CD4-positive, alpha-beta memory T cell (primary cell): ENCODE measurements at regions not wholly inside any gene's neighbourhood (a gene's known extent, or its start where the extent isn't known, plus 50 kb on each side); places are given as distances from the start of the nearest gene placed in this dataset.

Experiments used
- CTCF ChIA-PET: fragments of 350-600 bp; sonication (Branson Sonifier 250); formaldehyde crosslinking; loops from one replicate; lab custom pipeline; 2021; ENCODE audit warnings: inconsistent platforms; ENCODE audit not compliant: partially characterized antibody; lab: Charles Lee
- POLR2A ChIA-PET: fragments of 350-600 bp; sonication (Branson Sonifier 250); formaldehyde crosslinking; loops from one replicate; lab custom pipeline; 2021; ENCODE audit not compliant: partially characterized antibody; lab: Charles Lee
- DNase-seq, 5 donors: peaks; one replicate each; pipeline versions ENCODE4 v3.0.0 to v3.0.0-alpha.2; 2020 to 2022; ENCODE audit warnings: mixed read lengths in 1 of 5
- H3K27ac ChIP-seq: one replicate; pipeline ENCODE4 v1.7.0; 2013; ENCODE audit warnings: low read depth, low read length
- H3K27me3 ChIP-seq: 2 replicates; pipeline ENCODE4 v1.7.0; 2013; ENCODE audit warnings: mild to moderate bottlenecking, low read length, moderate library complexity; ENCODE audit not compliant: insufficient read depth
- H3K36me3 ChIP-seq: 2 replicates; pipeline ENCODE4 v1.7.0; 2013; ENCODE audit warnings: mild to moderate bottlenecking, low read length, moderate library complexity; ENCODE audit not compliant: insufficient read depth
- H3K4me1 ChIP-seq: 2 replicates; pipeline ENCODE4 v1.7.0; 2013; ENCODE audit warnings: mild to moderate bottlenecking, low read length, moderate library complexity; ENCODE audit not compliant: insufficient read depth
- H3K4me3 ChIP-seq, 2 donors: one replicate each; pipeline ENCODE4 v1.7.0; 2013; ENCODE audit warnings: low read length in 2 of 2, mild to moderate bottlenecking in 1 of 2
- H3K9me3 ChIP-seq, 2 donors: one replicate each; pipeline ENCODE4 v1.7.0; 2013; ENCODE audit warnings: low read length in 2 of 2, control low read depth in 1 of 2; ENCODE audit not compliant: control insufficient read depth in 1 of 2
- H3K27ac Mint-ChIP-seq, 7 donors: one replicate each; pipeline ENCODE4 v1.8.0; 2020 to 2021; ENCODE audit warnings: mixed read lengths in 7 of 7, mild to moderate bottlenecking in 6 of 7, inconsistent platforms in 3 of 7, moderate library complexity in 3 of 7
- H3K27me3 Mint-ChIP-seq, 2 donors: one replicate each; pipeline ENCODE4 v1.8.0; 2020 to 2021; ENCODE audit warnings: mixed read lengths in 2 of 2
- H3K36me3 Mint-ChIP-seq, 2 donors: one replicate each; pipeline ENCODE4 v1.8.0; 2020 to 2021; ENCODE audit warnings: mixed read lengths in 2 of 2, inconsistent platforms in 1 of 2, mild to moderate bottlenecking in 1 of 2
- H3K4me1 Mint-ChIP-seq, 4 donors: one replicate each; pipeline ENCODE4 v1.8.0; 2020 to 2021; ENCODE audit warnings: mixed read lengths in 4 of 4, mild to moderate bottlenecking in 1 of 4
- H3K4me3 Mint-ChIP-seq, 8 donors: one replicate each; pipeline ENCODE4 v1.8.0; 2020 to 2021; ENCODE audit warnings: mixed read lengths in 8 of 8, mild to moderate bottlenecking in 7 of 8, moderate library complexity in 6 of 8, inconsistent platforms in 3 of 8
- H3K9me3 Mint-ChIP-seq, 8 donors: one replicate each; pipeline ENCODE4 v1.8.0; 2020 to 2021; ENCODE audit warnings: mixed read lengths in 8 of 8, mild to moderate bottlenecking in 5 of 8, inconsistent platforms in 3 of 8, moderate library complexity in 1 of 8
- intact Hi-C: fragments of 100-400 bp; cut with micrococcal nuclease; formaldehyde crosslinking; loops from one replicate; pipeline ENCODE4 v1.15.1; 2023

GRCh38 chr7:41795276-41795833, 92.5 kb upstream of the INHBA start:
- H3K27ac ChIP-seq, result no peak overlapping the region
- H3K27me3 Mint-ChIP-seq, result no peaks in the 10 kb centered on the region
- no peaks in the 10 kb centered on the region for H3K27me3 ChIP-seq
- H3K4me1 Mint-ChIP-seq, result no peaks in the 10 kb centered on the region
- H3K4me3 Mint-ChIP-seq, result no peak overlapping the region
- no peak overlapping the region for H3K27ac Mint-ChIP-seq
- H3K36me3 Mint-ChIP-seq, result no peaks in the 10 kb centered on the region
- POLR2A ChIA-PET, result no interaction called here
- CTCF ChIA-PET, result no interaction called here
- DNase-seq, result no peak
- intact Hi-C loops, result no loop called here
- no peak overlapping the region for H3K4me3 ChIP-seq
- no peaks in the 10 kb centered on the region for H3K9me3 ChIP-seq
- H3K36me3 ChIP-seq, result no peaks in the 10 kb centered on the region
- H3K9me3 Mint-ChIP-seq, result peaks cover 0 to 5% (median 0%) of the 10 kb centered on the region in 8 donors
- H3K4me1 ChIP-seq, result no peaks in the 10 kb centered on the region

DNA sequence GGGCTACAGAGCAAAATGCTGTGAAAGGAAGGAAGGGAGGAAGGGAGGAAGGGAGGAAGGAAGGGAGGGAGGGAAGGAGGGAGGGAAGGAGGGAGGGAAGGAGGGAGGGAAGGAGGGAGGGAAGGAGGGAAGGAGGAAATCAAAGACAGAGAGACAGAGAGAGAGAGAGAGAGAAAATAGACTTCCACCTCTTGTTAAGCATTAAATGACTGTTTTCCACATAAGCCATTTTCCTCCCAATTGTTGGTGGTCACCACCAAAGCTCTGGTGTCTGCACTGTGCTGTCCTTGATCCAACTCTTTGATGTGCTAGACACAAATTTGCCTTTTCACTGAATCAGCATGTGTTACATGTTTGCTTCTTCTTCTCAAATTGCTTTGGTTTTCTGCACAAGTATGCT, 90.7 kb upstream of the INHBA start:
- no peaks in the 10 kb centered on the region for H3K27me3 ChIP-seq
- no peak overlapping the region for H3K4me3 ChIP-seq
- H3K27ac ChIP-seq, result no peak overlapping the region
- no peaks in the 10 kb centered on the region for H3K4me1 ChIP-seq
- no peak overlapping the region for H3K27ac Mint-ChIP-seq
- H3K9me3 Mint-ChIP-seq, result peaks cover 0 to 5% (median 0%) of the 10 kb centered on the region in 8 donors
- ChIA-PET CTCF (no interaction called here), POLR2A (no interaction called here)
- H3K27me3 Mint-ChIP-seq, result no peaks in the 10 kb centered on the region
- H3K9me3 ChIP-seq, result no peaks in the 10 kb centered on the region
- intact Hi-C loops, result no loop called here
- no peak overlapping the region for H3K4me3 Mint-ChIP-seq
- no peaks in the 10 kb centered on the region for H3K4me1 Mint-ChIP-seq
- DNase-seq, result no peak
- H3K36me3 Mint-ChIP-seq, result no peaks in the 10 kb centered on the region
- H3K36me3 ChIP-seq, result no peaks in the 10 kb centered on the region

GRCh38 chr7:41792120-41792519, 89.2 kb upstream of the INHBA start:
- Histone ChIP-seq H3K9me3 (no peaks in the 10 kb centered on the region), H3K27me3 (no peaks in the 10 kb centered on the region), H3K4me3 (no peak overlapping the region), H3K4me1 (no peaks in the 10 kb centered on the region), H3K27ac (no peak overlapping the region), H3K36me3 (no peaks in the 10 kb centered on the region)
- no peak for DNase-seq
- ChIA-PET CTCF (no interaction called here), POLR2A (no interaction called here)
- Mint-ChIP-seq H3K27ac (no peak overlapping the region), H3K9me3 (peaks cover 0 to 5% (median 0%) of the 10 kb centered on the region in 8 donors), H3K27me3 (no peaks in the 10 kb centered on the region), H3K36me3 (no peaks in the 10 kb centered on the region), H3K4me1 (no peaks in the 10 kb centered on the region), H3K4me3 (no peak overlapping the region)
- intact Hi-C loops, result no loop called here

- no peaks in the 10 kb centered on the region for H3K27me3 Mint-ChIP-seq
- H3K4me1 Mint-ChIP-seq, result no peaks in the 10 kb centered on the region
- ChIA-PET POLR2A (no interaction called here), CTCF (no interaction called here)
- no peak overlapping the region for H3K27ac ChIP-seq
- no peak overlapping the region for H3K27ac Mint-ChIP-seq
- H3K36me3 ChIP-seq, result no peaks in the 10 kb centered on the region
- DNase-seq, result no peak
- no peak overlapping the region for H3K4me3 ChIP-seq
- H3K9me3 ChIP-seq, result no peaks in the 10 kb centered on the region
- peaks cover 0 to 5% (median 0%) of the 10 kb centered on the region in 8 donors for H3K9me3 Mint-ChIP-seq
- no peaks in the 10 kb centered on the region for H3K4me1 ChIP-seq
- intact Hi-C loops, result no loop called here
- H3K4me3 Mint-ChIP-seq, result no peak overlapping the region
- H3K36me3 Mint-ChIP-seq, result no peaks in the 10 kb centered on the region
- no peaks in the 10 kb centered on the region for H3K27me3 ChIP-seq
These were observed 85.7 kb upstream of the INHBA start for GRCh38 chr7:41788556-41788955.

- Histone ChIP-seq H3K4me1 (no peaks in the 10 kb centered on the region), H3K27ac (no peak overlapping the region), H3K4me3 (no peak overlapping the region), H3K9me3 (no peaks in the 10 kb centered on the region), H3K27me3 (no peaks in the 10 kb centered on the region), H3K36me3 (no peaks in the 10 kb centered on the region)
- peaks cover 0 to 5% (median 0%) of the 10 kb centered on the region in 8 donors for H3K9me3 Mint-ChIP-seq
- POLR2A ChIA-PET, result no interaction called here
- intact Hi-C loops, result no loop called here
- no peak for DNase-seq
- no peak overlapping the region for H3K27ac Mint-ChIP-seq
- no peaks in the 10 kb centered on the region for H3K4me1 Mint-ChIP-seq
- no peak overlapping the region for H3K4me3 Mint-ChIP-seq
- CTCF ChIA-PET, result no interaction called here
- no peaks in the 10 kb centered on the region for H3K27me3 Mint-ChIP-seq
- H3K36me3 Mint-ChIP-seq, result no peaks in the 10 kb centered on the region
These were observed 84.9 kb upstream of the INHBA start for GRCh38 chr7:41787651-41788350.

DNA sequence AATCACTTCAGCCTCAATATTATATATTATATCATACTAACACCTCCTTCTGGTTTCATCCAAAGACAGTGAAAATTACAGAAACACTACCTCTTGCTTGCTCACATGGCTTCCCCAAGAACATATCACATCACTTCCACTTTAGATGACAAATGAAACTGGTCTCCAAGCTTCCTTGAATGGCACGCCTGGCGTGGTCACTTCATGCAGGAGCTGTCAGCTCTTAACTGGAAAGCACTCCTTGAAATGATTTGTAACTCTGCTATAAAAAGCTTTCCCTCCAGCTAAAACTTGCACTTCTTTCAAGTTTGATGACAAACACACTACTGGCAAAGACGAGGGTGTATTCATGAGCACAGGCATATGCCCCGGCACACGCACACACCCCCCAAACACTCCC, 84.1 kb upstream of the INHBA start:
- Histone ChIP-seq H3K27me3 (no peaks in the 10 kb centered on the region), H3K27ac (no peak overlapping the region), H3K4me3 (no peak overlapping the region), H3K4me1 (no peaks in the 10 kb centered on the region), H3K36me3 (no peaks in the 10 kb centered on the region), H3K9me3 (no peaks in the 10 kb centered on the region)
- POLR2A ChIA-PET, result no interaction called here
- Mint-ChIP-seq H3K4me1 (no peaks in the 10 kb centered on the region), H3K27me3 (no peaks in the 10 kb centered on the region), H3K27ac (no peak overlapping the region), H3K9me3 (peaks cover 0 to 5% (median 0%) of the 10 kb centered on the region in 8 donors), H3K4me3 (no peak overlapping the region), H3K36me3 (no peaks in the 10 kb centered on the region)
- DNase-seq, result no peak
- intact Hi-C loops, result no loop called here
- CTCF ChIA-PET, result no interaction called here

DNA sequence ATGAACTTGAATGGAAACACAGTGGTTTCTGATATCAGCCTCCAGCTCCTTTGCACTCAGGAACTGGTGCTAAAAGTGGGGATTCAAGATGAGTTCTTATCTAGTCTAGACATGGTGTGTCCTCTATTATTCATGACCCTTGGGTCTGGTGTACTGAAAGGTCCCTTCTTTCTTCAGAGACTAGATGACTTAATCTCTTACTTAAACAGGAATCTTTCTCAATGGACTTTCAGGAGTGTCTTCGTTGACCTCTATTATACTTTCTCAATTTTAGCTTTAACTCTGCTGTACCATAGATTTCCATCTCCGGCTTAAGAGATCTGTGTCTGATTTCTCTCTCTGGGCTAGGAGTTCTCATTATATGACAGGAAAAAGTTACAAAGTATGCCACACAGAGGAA, 83.5 kb upstream of the INHBA start:
- Mint-ChIP-seq H3K36me3 (no peaks in the 10 kb centered on the region), H3K9me3 (peaks cover 0 to 5% (median 0%) of the 10 kb centered on the region in 8 donors), H3K4me3 (no peak overlapping the region), H3K27me3 (no peaks in the 10 kb centered on the region), H3K27ac (no peak overlapping the region), H3K4me1 (no peaks in the 10 kb centered on the region)
- Histone ChIP-seq H3K4me1 (no peaks in the 10 kb centered on the region), H3K4me3 (no peak overlapping the region), H3K9me3 (no peaks in the 10 kb centered on the region), H3K27me3 (no peaks in the 10 kb centered on the region), H3K27ac (no peak overlapping the region), H3K36me3 (no peaks in the 10 kb centered on the region)
- ChIA-PET POLR2A (no interaction called here), CTCF (no interaction called here)
- intact Hi-C loops, result no loop called here
- no peak for DNase-seq
